ENCODE measurements at regions not wholly inside any gene's neighbourhood (a gene's known extent, or its start where the extent isn't known, plus 50 kb on each side); places are given as distances from the start of the nearest gene placed in this dataset.

GRCh38 chr7:21374134-21374533, 53.7 kb upstream of the SP4 start:
- Histone ChIP-seq H3K4me1 (ENCODE audit: control insufficient read depth, insufficient read depth, low read length) (peaks cover 12% of the 10 kb centered on the region; the same call in 1 of the 2 replicates), H3K4me3 (no peak overlapping the region), H4K20me1 (ENCODE audit: control insufficient read depth, insufficient read depth) (no peaks in the 10 kb centered on the region), H3K9ac (ENCODE audit: control insufficient read depth, insufficient read depth, low read length) (no peak overlapping the region), H3K36me3 (ENCODE audit: control insufficient read depth in 2 of 2, insufficient read depth in 2 of 2, low read length in 1 of 2) (no peaks in the 10 kb centered on the region), H2AFZ (ENCODE audit: control insufficient read depth, low read depth, low read length) (no peak overlapping the region), H3K27me3 (replicated peaks in 1 of 2; ENCODE audit: control insufficient read depth in 2 of 2, insufficient read depth in 2 of 2, low read length in 1 of 2) (no peaks in the 10 kb centered on the region), H3K79me2 (ENCODE audit: control insufficient read depth, insufficient read depth, low read length) (no peaks in the 10 kb centered on the region), H3K9me3 (replicated peaks; ENCODE audit: control insufficient read depth, insufficient read depth, low read length) (peaks cover 16% of the 10 kb centered on the region), H3K4me2 (ENCODE audit: control insufficient read depth, insufficient read depth) (no peak overlapping the region), H3K27ac (ENCODE audit: control insufficient read depth, insufficient read depth) (no peak overlapping the region)
- WGBS (ENCODE audit: insufficient coverage, insufficient replicate concordance, low lambda C conversion rate, missing lambda C conversion rate), result 54% methylated on average over 2 of the region's 2 CpGs
- FAIRE-seq (no peak), DNase-seq (ENCODE audit: low read depth, low spot score) (no peak), ATAC-seq (no peak)
- intact Hi-C loops (cut with micrococcal nuclease; ENCODE audit: unreplicated experiment), result no loop called here
- ChIA-PET CTCF (interaction anchor here (0.7 to 2.9 kb wide), 5 partner anchors 9 to 83 kb away, joined by 3 to 8 read pairs (median 3); no protein-coding TSS in a partner anchor), POLR2A (interaction anchor here (0.9 kb wide), 1 partner anchor 37 kb away, joined by 3 read pairs; no protein-coding TSS in a partner anchor), SMC1A (ENCODE audit: uncharacterized antibody, unreplicated experiment) (interaction anchor here (0.7 to 2.6 kb wide), 4 partner anchors 10 to 21 kb away, joined by 3 to 12 read pairs (median 5); no protein-coding TSS in a partner anchor), RAD21 (ENCODE audit: unreplicated experiment) (interaction anchor here (1.1 kb wide), 1 partner anchor 10 kb away, joined by 3 read pairs; no protein-coding TSS in a partner anchor)
- in situ Hi-C loops (cut with MboI), result loop anchor here (25.0 kb wide), 1 partner anchor 1137 kb away; no protein-coding TSS in a partner anchor
- TF ChIP-seq PAX5 (IDR thresholded peaks at IDR 0.05; ENCODE audit: borderline replicate concordance, low read depth, low read length) (no peak), IRF3 (IDR thresholded peaks at IDR 0.05) (no peak), KAT2A (conservative IDR thresholded peaks at IDR 0.05; ENCODE audit: control insufficient read depth, low read depth, low read length) (no peak), USF2 (IDR thresholded peaks at IDR 0.05; ENCODE audit: borderline replicate concordance, low read depth, low read length) (no peak), JUND (IDR thresholded peaks at IDR 0.05; ENCODE audit: low read depth, low read length) (no peak), ZNF207 (IDR thresholded peaks at IDR 0.05; ENCODE audit: borderline replicate concordance) (no peak), NR2F1 (conservative IDR thresholded peaks at IDR 0.05) (no peak), CBFB (IDR thresholded peaks at IDR 0.05; ENCODE audit: low read depth) (no peak), KLF5 (IDR thresholded peaks at IDR 0.05; ENCODE audit: partially characterized antibody) (no peak), FOXK2 (IDR thresholded peaks at IDR 0.05) (no peak), NFXL1 (IDR thresholded peaks at IDR 0.05; ENCODE audit: borderline replicate concordance) (no peak), POLR2AphosphoS5 (IDR thresholded peaks at IDR 0.05; ENCODE audit: low read length) (no peak), MTA2 (IDR thresholded peaks at IDR 0.05; ENCODE audit: low read depth) (no peak), ZNF274 (IDR thresholded peaks at IDR 0.05; ENCODE audit: insufficient read depth, insufficient read length) (no peak)
- TF ChIP-seq, protein P1, sequence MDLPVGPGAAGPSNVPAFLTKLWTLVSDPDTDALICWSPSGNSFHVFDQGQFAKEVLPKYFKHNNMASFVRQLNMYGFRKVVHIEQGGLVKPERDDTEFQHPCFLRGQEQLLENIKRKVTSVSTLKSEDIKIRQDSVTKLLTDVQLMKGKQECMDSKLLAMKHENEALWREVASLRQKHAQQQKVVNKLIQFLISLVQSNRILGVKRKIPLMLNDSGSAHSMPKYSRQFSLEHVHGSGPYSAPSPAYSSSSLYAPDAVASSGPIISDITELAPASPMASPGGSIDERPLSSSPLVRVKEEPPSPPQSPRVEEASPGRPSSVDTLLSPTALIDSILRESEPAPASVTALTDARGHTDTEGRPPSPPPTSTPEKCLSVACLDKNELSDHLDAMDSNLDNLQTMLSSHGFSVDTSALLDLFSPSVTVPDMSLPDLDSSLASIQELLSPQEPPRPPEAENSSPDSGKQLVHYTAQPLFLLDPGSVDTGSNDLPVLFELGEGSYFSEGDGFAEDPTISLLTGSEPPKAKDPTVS (IDR thresholded peaks at IDR 0.05; ENCODE audit: low read depth, low read length), result no peak
- TF ChIP-seq, protein P2, sequence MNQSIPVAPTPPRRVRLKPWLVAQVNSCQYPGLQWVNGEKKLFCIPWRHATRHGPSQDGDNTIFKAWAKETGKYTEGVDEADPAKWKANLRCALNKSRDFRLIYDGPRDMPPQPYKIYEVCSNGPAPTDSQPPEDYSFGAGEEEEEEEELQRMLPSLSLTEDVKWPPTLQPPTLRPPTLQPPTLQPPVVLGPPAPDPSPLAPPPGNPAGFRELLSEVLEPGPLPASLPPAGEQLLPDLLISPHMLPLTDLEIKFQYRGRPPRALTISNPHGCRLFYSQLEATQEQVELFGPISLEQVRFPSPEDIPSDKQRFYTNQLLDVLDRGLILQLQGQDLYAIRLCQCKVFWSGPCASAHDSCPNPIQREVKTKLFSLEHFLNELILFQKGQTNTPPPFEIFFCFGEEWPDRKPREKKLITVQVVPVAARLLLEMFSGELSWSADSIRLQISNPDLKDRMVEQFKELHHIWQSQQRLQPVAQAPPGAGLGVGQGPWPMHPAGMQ (IDR thresholded peaks at IDR 0.05; ENCODE audit: borderline replicate concordance), result no peak
- BruUV-seq (replicated peaks), result no TSS peak
